T-cell (primary cell): ENCODE measurements at regions not wholly inside any gene's neighbourhood (a gene's known extent, or its start where the extent isn't known, plus 50 kb on each side); places are given as distances from the start of the nearest gene placed in this dataset.
"Not testable (repeated sequence)": the region's sequence is repeated elsewhere in the genome, so short reads cannot be mapped to it uniquely, and the experiment has no call there.

Experiments
- ATAC-seq, 4 experiments: fragments of 200-7000 bp in 3 of 4; fragments of 150-1000 bp in 1 of 4; cut with Tn5 transposase; replicated peaks in 1 of 4; 1 replicate in 3 of 4; 2 replicates in 1 of 4; pipeline ENCODE4 v1.10.0; 2021; ENCODE audit warnings: moderate library complexity in 3 of 4, mild to moderate bottlenecking in 2 of 4, moderate number of reproducible peaks in 1 of 4
- CTCF ChIA-PET, 2 donors: fragments of 300-600 bp; sonication (Branson Sonifier 250); formaldehyde crosslinking; loops; one replicate each; lab custom pipeline; 2022; ENCODE audit warnings: antibody characterized with exemption in 2 of 2; lab: Charles Lee
- POLR2A ChIA-PET, 2 donors: fragments of 300-600 bp; sonication (Branson Sonifier 250); formaldehyde crosslinking; loops; one replicate each; lab custom pipeline; 2022; ENCODE audit warnings: antibody characterized with exemption in 2 of 2; lab: Charles Lee
- DNase-seq, 35 experiments: peaks; one replicate each; pipeline versions ENCODE4 v3.0.0 to v3.0.0-alpha.2; 2013 to 2023
- H3K27ac ChIP-seq: one replicate; pipeline ENCODE4 v1.5.1; 2013; ENCODE audit warnings: low read length
- H3K27me3 ChIP-seq, 2 experiments: replicated peaks in 1 of 2; 1 replicate in 1 of 2; 2 replicates in 1 of 2; pipeline versions ENCODE4 v1.6.1 to v1.7.0; 2013; ENCODE audit warnings: low read length in 1 of 2, mixed read lengths in 1 of 2; ENCODE audit not compliant: control insufficient read depth in 2 of 2, insufficient read depth in 2 of 2; ENCODE audit errors: extremely low read depth in 1 of 2
- H3K36me3 ChIP-seq, 2 donors: 1 replicate in 1 of 2; 2 replicates in 1 of 2; pipeline versions ENCODE4 v1.6.1 to v1.7.0; 2013; ENCODE audit warnings: low read length in 1 of 2; ENCODE audit not compliant: control insufficient read depth in 2 of 2, insufficient read depth in 1 of 2; ENCODE audit errors: extremely low read depth in 1 of 2
- H3K4me1 ChIP-seq, 2 experiments: 1 replicate in 1 of 2; 2 replicates in 1 of 2; pipeline versions ENCODE4 v1.6.1 to v1.7.0; 2013; ENCODE audit warnings: low read length in 2 of 2, mixed read lengths in 1 of 2; ENCODE audit not compliant: insufficient read depth in 2 of 2, control insufficient read depth in 1 of 2; ENCODE audit errors: extremely low read depth in 1 of 2
- H3K4me3 ChIP-seq, 2 donors: 1 replicate in 1 of 2; 2 replicates in 1 of 2; pipeline versions ENCODE4 v1.5.1 to v1.7.0; 2013; ENCODE audit warnings: mild to moderate bottlenecking in 2 of 2, low read length in 1 of 2, moderate library complexity in 1 of 2; ENCODE audit not compliant: control insufficient read depth in 1 of 2; ENCODE audit errors: extremely low read depth in 1 of 2
- H3K9me3 ChIP-seq: 2 replicates; pipeline ENCODE4 v1.7.0; 2013
- H3K27ac Mint-ChIP-seq, 2 donors: one replicate each; pipeline ENCODE4 v1.8.0; 2020 to 2021; ENCODE audit warnings: mild to moderate bottlenecking in 2 of 2, mixed read lengths in 2 of 2
- H3K27me3 Mint-ChIP-seq, 2 donors: one replicate each; pipeline ENCODE4 v1.8.0; 2021 to 2022; ENCODE audit warnings: mixed read lengths in 2 of 2
- H3K36me3 Mint-ChIP-seq: one replicate; pipeline ENCODE4 v1.8.0; 2021; ENCODE audit warnings: mixed read lengths
- H3K4me1 Mint-ChIP-seq, 3 donors: one replicate each; pipeline ENCODE4 v1.8.0; 2020 to 2022; ENCODE audit warnings: mixed read lengths in 3 of 3, mild to moderate bottlenecking in 1 of 3
- H3K4me3 Mint-ChIP-seq, 3 donors: one replicate each; pipeline ENCODE4 v1.8.0; 2020 to 2022; ENCODE audit warnings: mild to moderate bottlenecking in 3 of 3, mixed read lengths in 3 of 3, moderate library complexity in 3 of 3
- H3K9me3 Mint-ChIP-seq, 3 donors: one replicate each; pipeline ENCODE4 v1.8.0; 2020 to 2022; ENCODE audit warnings: mixed read lengths in 3 of 3
- WGBS: methylation state at CpG from one replicate; pipeline ENCODE4 v1.1.5; 2013; ENCODE audit warnings: missing lambda C conversion rate; ENCODE audit not compliant: insufficient coverage; 5-methylcytosine and 5-hydroxymethylcytosine counted together

- no CpG with 5 or more reads among the region's 3 CpGs for WGBS
- H3K9me3 ChIP-seq, H3K27ac Mint-ChIP-seq, H3K4me1 Mint-ChIP-seq, ATAC-seq, H3K27me3 Mint-ChIP-seq, CTCF ChIA-PET, H3K4me3 ChIP-seq, POLR2A ChIA-PET, H3K9me3 Mint-ChIP-seq, H3K36me3 ChIP-seq, H3K4me3 Mint-ChIP-seq, H3K36me3 Mint-ChIP-seq, H3K27ac ChIP-seq, H3K4me1 ChIP-seq, DNase-seq, H3K27me3 ChIP-seq: not testable (repeated sequence)
Measured at GRCh38 chr21:6023331-6023730, 4498.1 kb upstream of the TPTE start.

- H3K4me3 Mint-ChIP-seq, H3K4me3 ChIP-seq, H3K4me1 Mint-ChIP-seq, H3K9me3 ChIP-seq, H3K4me1 ChIP-seq, H3K27me3 Mint-ChIP-seq, H3K27ac Mint-ChIP-seq, H3K36me3 Mint-ChIP-seq, H3K27me3 ChIP-seq, POLR2A ChIA-PET, CTCF ChIA-PET, ATAC-seq, H3K9me3 Mint-ChIP-seq, DNase-seq, H3K36me3 ChIP-seq, H3K27ac ChIP-seq: not testable (repeated sequence)
- no CpG with 5 or more reads among the region's 3 CpGs for WGBS
Measured at GRCh38 chr21:6025139-6025538, 4496.2 kb upstream of the TPTE start.

- H3K27me3 ChIP-seq, DNase-seq, H3K4me3 Mint-ChIP-seq, H3K36me3 ChIP-seq, H3K9me3 ChIP-seq, H3K27ac ChIP-seq, H3K27me3 Mint-ChIP-seq, POLR2A ChIA-PET, H3K36me3 Mint-ChIP-seq, H3K4me3 ChIP-seq, CTCF ChIA-PET, H3K9me3 Mint-ChIP-seq, ATAC-seq, H3K4me1 ChIP-seq, H3K4me1 Mint-ChIP-seq, H3K27ac Mint-ChIP-seq: not testable (repeated sequence)
- no CpG with 5 or more reads among the region's 3 CpGs for WGBS
Measured at GRCh38 chr21:6027497-6027896, 4493.9 kb upstream of the TPTE start.

- H3K27me3 ChIP-seq, POLR2A ChIA-PET, H3K27me3 Mint-ChIP-seq, ATAC-seq, H3K36me3 ChIP-seq, H3K9me3 Mint-ChIP-seq, H3K4me3 ChIP-seq, DNase-seq, H3K36me3 Mint-ChIP-seq, H3K4me1 ChIP-seq, H3K4me3 Mint-ChIP-seq, H3K9me3 ChIP-seq, H3K4me1 Mint-ChIP-seq, H3K27ac Mint-ChIP-seq, H3K27ac ChIP-seq, CTCF ChIA-PET: not testable (repeated sequence)
- no CpG with 5 or more reads among the region's 14 CpGs for WGBS
Measured at GRCh38 chr21:6034124-6034678, 4487.2 kb upstream of the TPTE start.

- H3K27me3 Mint-ChIP-seq, H3K4me1 Mint-ChIP-seq, H3K4me3 Mint-ChIP-seq, H3K27ac Mint-ChIP-seq, H3K4me3 ChIP-seq, CTCF ChIA-PET, H3K36me3 Mint-ChIP-seq, H3K27ac ChIP-seq, POLR2A ChIA-PET, H3K9me3 Mint-ChIP-seq, H3K36me3 ChIP-seq, H3K27me3 ChIP-seq, H3K4me1 ChIP-seq, ATAC-seq, DNase-seq, H3K9me3 ChIP-seq: not testable (repeated sequence)
- no CpG with 5 or more reads among the region's 15 CpGs for WGBS
Measured at GRCh38 chr21:6034820-6035473, 4486.4 kb upstream of the TPTE start.

- CTCF ChIA-PET, H3K4me3 Mint-ChIP-seq, H3K9me3 Mint-ChIP-seq, H3K4me1 ChIP-seq, H3K27me3 ChIP-seq, ATAC-seq, POLR2A ChIA-PET, H3K9me3 ChIP-seq, H3K36me3 ChIP-seq, H3K27ac Mint-ChIP-seq, DNase-seq, H3K4me1 Mint-ChIP-seq, H3K27me3 Mint-ChIP-seq, H3K4me3 ChIP-seq, H3K36me3 Mint-ChIP-seq, H3K27ac ChIP-seq: not testable (repeated sequence)
- no CpG with 5 or more reads among the region's 22 CpGs for WGBS
Measured at GRCh38 chr21:6035474-6036155, 4485.8 kb upstream of the TPTE start.
